MM.1S (cell line): ENCODE measurements at regions not wholly inside any gene's neighbourhood (a gene's known extent, or its start where the extent isn't known, plus 50 kb on each side); places are given as distances from the start of the nearest gene placed in this dataset.

Source experiments
- DNase-seq: peaks from one replicate; pipeline ENCODE4 v3.0.0-alpha.2; 2015
- H2AFZ ChIP-seq: fragments of 300-600 bp; sonication (generic); 2 replicates; pipeline ENCODE4 v1.6.0; 2016; ENCODE audit warnings: antibody characterized with exemption, low read length
- H3F3A ChIP-seq: fragments of 300-600 bp; sonication (generic); 2 replicates; pipeline ENCODE4 v1.6.1; 2016; ENCODE audit warnings: mild to moderate bottlenecking, antibody characterized with exemption, low read length, moderate library complexity, mixed read lengths; ENCODE audit not compliant: insufficient read depth
- H3K27ac ChIP-seq: fragments of 300-600 bp; sonication (generic); 2 replicates; pipeline ENCODE4 v1.5.1; 2016; ENCODE audit warnings: mild to moderate bottlenecking, low read length
- H3K27me3 ChIP-seq: fragments of 300-600 bp; sonication (generic); replicated peaks from 2 replicates; pipeline ENCODE4 v1.6.0; 2016; ENCODE audit warnings: low read length; ENCODE audit not compliant: insufficient read depth
- H3K36me3 ChIP-seq: fragments of 300-600 bp; sonication (generic); replicated peaks from 2 replicates; pipeline ENCODE4 v1.6.1; 2016; ENCODE audit warnings: mild to moderate bottlenecking, low read length, mixed read lengths; ENCODE audit not compliant: insufficient read depth
- H3K4me1 ChIP-seq: fragments of 300-600 bp; sonication (generic); 2 replicates; pipeline ENCODE4 v1.6.1; 2016; ENCODE audit warnings: low read length, mixed read lengths
- H3K4me2 ChIP-seq: fragments of 300-600 bp; sonication (generic); 2 replicates; pipeline ENCODE4 v1.6.0; 2016; ENCODE audit warnings: low read depth, low read length
- H3K4me3 ChIP-seq: fragments of 300-600 bp; sonication (generic); 2 replicates; pipeline ENCODE4 v1.5.1; 2016; ENCODE audit warnings: low read length, mixed read lengths
- H3K79me2 ChIP-seq: fragments of 300-600 bp; sonication (generic); 2 replicates; pipeline ENCODE4 v1.6.1; 2016; ENCODE audit warnings: mixed run types, low read length, mixed read lengths
- H3K9ac ChIP-seq: fragments of 300-600 bp; sonication (generic); 2 replicates; pipeline ENCODE4 v1.6.1; 2016; ENCODE audit warnings: low read length, mixed read lengths
- H3K9me2 ChIP-seq: fragments of 300-600 bp; sonication (generic); replicated peaks from 2 replicates; pipeline ENCODE4 v1.6.1; 2016; ENCODE audit warnings: mild to moderate bottlenecking, low read length, mixed read lengths; ENCODE audit not compliant: insufficient read depth
- H3K9me3 ChIP-seq: fragments of 300-600 bp; sonication (generic); replicated peaks from 2 replicates; pipeline ENCODE4 v1.6.1; 2016; ENCODE audit warnings: mild to moderate bottlenecking, low read length, mixed read lengths; ENCODE audit not compliant: insufficient read depth
- H4K20me1 ChIP-seq: fragments of 300-600 bp; sonication (generic); 2 replicates; pipeline ENCODE4 v1.6.1; 2016; ENCODE audit warnings: mild to moderate bottlenecking, low read length, moderate library complexity, mixed read lengths; ENCODE audit not compliant: insufficient read depth
- CTCF ChIP-seq: fragments of 300-600 bp; sonication (generic); IDR thresholded peaks from 2 replicates; pipeline ENCODE4 v1.5.1; 2016; ENCODE audit warnings: antibody characterized with exemption, low read length, mixed read lengths
- EZH2 ChIP-seq: fragments of 300-600 bp; sonication (generic); optimal IDR thresholded peaks from 2 replicates; pipeline ENCODE3; 2017; ENCODE audit warnings: low read depth, mild to moderate bottlenecking, antibody characterized with exemption, low read length, mixed read lengths
- EZH2phosphoT487 ChIP-seq: fragments of 300-600 bp; sonication (generic); IDR thresholded peaks from 2 replicates; pipeline ENCODE4 v1.6.1; 2018; ENCODE audit warnings: antibody characterized with exemption, low read length

- Histone ChIP-seq H3K4me3 (no peak overlapping the region), H3K9ac (no peak overlapping the region), H3K4me1 (no peaks in the 10 kb centered on the region), H3K4me2 (no peak overlapping the region), H4K20me1 (no peaks in the 10 kb centered on the region), H3K9me3 (no peaks in the 10 kb centered on the region), H3F3A (no peaks in the 10 kb centered on the region), H3K36me3 (no peaks in the 10 kb centered on the region), H3K27me3 (no peaks in the 10 kb centered on the region), H3K27ac (no peak overlapping the region), H2AFZ (no peak overlapping the region), H3K9me2 (no peaks in the 10 kb centered on the region), H3K79me2 (no peaks in the 10 kb centered on the region)
- no peak for TF ChIP-seq CTCF
- no peak for TF ChIP-seq EZH2
- no peak for TF ChIP-seq EZH2phosphoT487
- DNase-seq = no peak
Observed at GRCh38 chr2:160952464-160953254, 207.6 kb upstream of the TANK start.

- Histone ChIP-seq H3K9me2 (no peaks in the 10 kb centered on the region), H3K9ac (no peak overlapping the region), H3K4me1 (no peaks in the 10 kb centered on the region), H3K27me3 (no peaks in the 10 kb centered on the region), H3K27ac (no peak overlapping the region), H3F3A (no peaks in the 10 kb centered on the region), H4K20me1 (no peaks in the 10 kb centered on the region), H3K4me2 (no peak overlapping the region), H2AFZ (no peak overlapping the region), H3K36me3 (no peaks in the 10 kb centered on the region), H3K79me2 (no peaks in the 10 kb centered on the region), H3K4me3 (no peak overlapping the region), H3K9me3 (no peaks in the 10 kb centered on the region)
- DNase-seq = no peak
- TF ChIP-seq EZH2phosphoT487 (no peak), CTCF (no peak), EZH2 (no peak)
Observed at GRCh38 chr2:160955578-160955977, 204.7 kb upstream of the TANK start.

- Histone ChIP-seq H3K9me3 (no peaks in the 10 kb centered on the region), H3F3A (no peaks in the 10 kb centered on the region), H3K4me1 (no peaks in the 10 kb centered on the region), H3K27me3 (no peaks in the 10 kb centered on the region), H3K36me3 (no peaks in the 10 kb centered on the region), H3K9me2 (no peaks in the 10 kb centered on the region), H3K4me3 (no peak overlapping the region), H3K4me2 (no peak overlapping the region), H2AFZ (no peak overlapping the region), H3K27ac (no peak overlapping the region), H4K20me1 (no peaks in the 10 kb centered on the region), H3K79me2 (no peaks in the 10 kb centered on the region), H3K9ac (no peak overlapping the region)
- DNase-seq = no peak
- TF ChIP-seq EZH2 (no peak), EZH2phosphoT487 (no peak), CTCF (no peak)
Observed at GRCh38 chr2:160956243-160956802, 203.9 kb upstream of the TANK start.
